ENCODE measurements at regions not wholly inside any gene's neighbourhood (a gene's known extent, or its start where the extent isn't known, plus 50 kb on each side); places are given as distances from the start of the nearest gene placed in this dataset.
"Not testable (repeated sequence)": the region's sequence is repeated elsewhere in the genome, so short reads cannot be mapped to it uniquely, and the experiment has no call there.

GRCh38 chr6:27138406-27138805 lies 109.1 kb upstream of the PRSS16 start:
- Histone ChIP-seq H3K27me3 (ENCODE audit: insufficient read depth, low read depth, severe bottlenecking) (peaks cover 94% of the 10 kb centered on the region), H3K4me3 (ENCODE audit: low read depth, low read length) (no peak overlapping the region), H3K27ac (no peak overlapping the region), H3K36me3 (no peaks in the 10 kb centered on the region), H3K9me3 (ENCODE audit: severe bottlenecking) (peaks cover 17% of the 10 kb centered on the region)
- TF ChIP-seq CTCF (IDR thresholded peaks at IDR 0.05; ENCODE audit: low read depth, low read length), result no peak
- no peak for DNase-seq

DNA sequence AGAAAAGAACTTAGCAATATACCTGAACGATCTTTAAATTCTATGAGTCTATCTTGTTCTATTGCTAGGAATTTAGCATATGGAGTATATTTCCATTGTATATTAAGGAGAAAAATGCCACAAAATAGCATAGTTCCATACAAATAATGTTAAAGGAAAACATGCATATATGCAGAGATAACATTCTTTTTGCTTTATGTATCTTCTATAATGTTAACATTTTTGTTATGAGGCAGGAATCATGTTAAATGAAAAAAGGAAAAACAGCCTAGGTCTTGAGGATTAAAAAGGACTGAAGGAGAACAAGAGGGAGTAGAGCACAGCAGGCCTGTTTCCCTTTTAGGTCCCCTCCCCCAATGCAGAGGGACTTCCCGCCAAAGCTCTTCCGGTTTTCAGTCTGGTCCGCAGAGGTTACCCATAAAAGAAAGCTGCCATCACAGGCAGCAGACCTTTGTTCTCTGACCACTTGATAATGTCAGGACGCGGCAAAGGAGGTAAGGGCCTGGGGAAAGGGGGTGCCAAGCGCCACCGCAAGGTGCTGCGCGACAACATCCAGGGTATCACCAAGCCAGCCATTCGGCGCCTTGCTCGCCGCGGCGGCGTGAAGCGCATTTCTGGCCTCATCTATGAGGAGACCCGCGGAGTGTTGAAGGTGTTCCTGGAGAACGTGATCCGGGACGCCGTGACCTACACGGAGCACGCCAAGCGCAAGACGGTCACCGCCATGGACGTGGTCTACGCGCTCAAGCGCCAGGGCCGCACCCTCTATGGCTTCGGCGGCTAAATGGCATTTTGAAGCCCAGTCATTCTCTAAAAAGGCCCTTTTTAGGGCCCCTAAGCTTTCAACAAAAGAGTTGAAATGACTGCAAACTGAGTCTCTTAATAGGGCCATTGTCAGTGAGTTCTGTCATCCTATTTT lies 108.4 kb upstream of the PRSS16 start:
- TF ChIP-seq CTCF (IDR thresholded peaks at IDR 0.05; ENCODE audit: low read depth, low read length), result no peak

GRCh38 chr6:27139756-27140579 lies 107.5 kb upstream of the PRSS16 start:
- Histone ChIP-seq H3K4me3 (ENCODE audit: low read depth, low read length) (no peak overlapping the region), H3K9me3 (ENCODE audit: severe bottlenecking) (peaks cover 7% of the 10 kb centered on the region), H3K27me3 (ENCODE audit: insufficient read depth, low read depth, severe bottlenecking) (peaks cover 94% of the 10 kb centered on the region), H3K36me3 (no peaks in the 10 kb centered on the region), H3K27ac (no peak overlapping the region)
- DNase-seq, result no peak
- TF ChIP-seq CTCF (IDR thresholded peaks at IDR 0.05; ENCODE audit: low read depth, low read length), result no peak

More for the DNA sequence above, 108.4 kb upstream of the PRSS16 start:
- Histone ChIP-seq H3K27me3 (ENCODE audit: insufficient read depth, low read depth, severe bottlenecking) (peaks cover 94% of the 10 kb centered on the region), H3K9me3 (ENCODE audit: severe bottlenecking) (peaks cover 10% of the 10 kb centered on the region), H3K36me3 (no peaks in the 10 kb centered on the region), H3K27ac (no peak overlapping the region), H3K4me3 (ENCODE audit: low read depth, low read length) (no peak overlapping the region)
- DNase-seq, result no peak

- H3K27me3 ChIP-seq (ENCODE audit: insufficient read depth, low read depth, severe bottlenecking), result peaks cover 94% of the 10 kb centered on the region
- H3K36me3 ChIP-seq, result no peaks in the 10 kb centered on the region
- no peak for DNase-seq
- peaks cover 15% of the 10 kb centered on the region for H3K9me3 ChIP-seq (ENCODE audit: severe bottlenecking)
- H3K4me3 ChIP-seq (ENCODE audit: low read depth, low read length), result no peak overlapping the region
- H3K27ac ChIP-seq, result no peak overlapping the region
- TF ChIP-seq CTCF (IDR thresholded peaks at IDR 0.05; ENCODE audit: low read depth, low read length), result no peak
These were observed 106.4 kb upstream of the PRSS16 start for GRCh38 chr6:27140999-27141528.

DNA sequence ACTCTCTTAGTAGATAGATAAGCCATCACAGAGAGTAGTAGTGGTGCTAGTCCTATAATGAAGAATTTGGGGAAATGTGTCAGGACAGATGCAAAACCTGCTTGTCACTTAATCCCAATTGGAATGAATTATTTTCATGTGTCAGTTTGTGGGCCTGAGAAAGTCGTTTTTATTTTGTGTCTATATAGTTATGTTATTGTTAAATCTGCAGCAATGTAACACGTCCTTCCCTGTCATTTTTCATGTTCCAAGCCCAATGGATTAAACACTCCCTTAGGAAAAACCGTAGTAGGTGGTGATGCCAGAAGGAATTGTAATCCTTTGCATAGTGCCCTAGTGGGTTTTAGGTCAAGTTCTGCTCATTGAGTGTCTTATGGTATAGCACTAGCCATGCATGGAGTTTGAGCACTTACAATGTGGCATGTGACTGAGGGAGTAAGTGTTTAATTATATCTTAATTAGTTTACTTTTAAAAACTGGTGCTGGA lies 105.9 kb upstream of the PRSS16 start:
- no peak for DNase-seq
- peaks cover 20% of the 10 kb centered on the region for H3K9me3 ChIP-seq (ENCODE audit: severe bottlenecking)
- H3K4me3 ChIP-seq (ENCODE audit: low read depth, low read length), result no peak overlapping the region
- no peak overlapping the region for H3K27ac ChIP-seq
- peaks cover 93% of the 10 kb centered on the region for H3K27me3 ChIP-seq (ENCODE audit: insufficient read depth, low read depth, severe bottlenecking)
- no peaks in the 10 kb centered on the region for H3K36me3 ChIP-seq
- no peak for TF ChIP-seq CTCF (IDR thresholded peaks at IDR 0.05; ENCODE audit: low read depth, low read length)

- not testable (repeated sequence) for H3K36me3 ChIP-seq; DNase-seq; H3K27ac ChIP-seq; H3K4me3 ChIP-seq (ENCODE audit: low read depth, low read length)
- Histone ChIP-seq H3K27me3 (ENCODE audit: insufficient read depth, low read depth, severe bottlenecking) (peaks cover 92% of the 10 kb centered on the region), H3K9me3 (ENCODE audit: severe bottlenecking) (peaks cover 33% of the 10 kb centered on the region)
These were observed 104.5 kb upstream of the PRSS16 start for GRCh38 chr6:27143020-27143388.

Data from WERI-Rb-1 (cell line).